Neural progenitor cell (in vitro differentiated cells): ENCODE measurements at regions not wholly inside any gene's neighbourhood (a gene's known extent, or its start where the extent isn't known, plus 50 kb on each side); places are given as distances from the start of the nearest gene placed in this dataset.

Experiments
- DNase-seq: peaks from one replicate; pipeline ENCODE4 v3.0.0-alpha.2; 2016; ENCODE audit warnings: low spot score
- H2AFZ ChIP-seq: fragments of 200-600 bp; sonication (generic); replicated peaks from 2 replicates; pipeline ENCODE4 v1.6.1; 2016; ENCODE audit warnings: antibody characterized with exemption
- H3F3A ChIP-seq: fragments of 200-600 bp; sonication (generic); 2 replicates; pipeline ENCODE4 v1.6.1; 2016; ENCODE audit warnings: antibody characterized with exemption, low read depth
- H3K27ac ChIP-seq: fragments of 200-600 bp; sonication (generic); 2 replicates; pipeline ENCODE4 v1.5.1; 2016; ENCODE audit warnings: mild to moderate bottlenecking
- H3K27me3 ChIP-seq: fragments of 200-600 bp; sonication (generic); 2 replicates; pipeline ENCODE4 v1.6.1; 2016; ENCODE audit warnings: mild to moderate bottlenecking, moderate library complexity
- H3K36me3 ChIP-seq: fragments of 200-600 bp; sonication (generic); 2 replicates; pipeline ENCODE4 v1.5.1; 2016
- H3K4me1 ChIP-seq: fragments of 200-600 bp; sonication (generic); 2 replicates; pipeline ENCODE4 v1.6.1; 2016; ENCODE audit warnings: mixed run types
- H3K4me2 ChIP-seq: fragments of 200-600 bp; sonication (generic); 2 replicates; pipeline ENCODE4 v1.6.1; 2016
- H3K4me3 ChIP-seq: fragments of 200-600 bp; sonication (generic); 2 replicates; pipeline ENCODE4 v1.5.1; 2016
- H3K79me2 ChIP-seq: fragments of 200-600 bp; sonication (generic); 2 replicates; pipeline ENCODE4 v1.6.1; 2016; ENCODE audit warnings: low read depth
- H3K9ac ChIP-seq: fragments of 200-600 bp; sonication (generic); 2 replicates; pipeline ENCODE4 v1.6.1; 2016
- H3K9me3 ChIP-seq: fragments of 200-600 bp; sonication (generic); 2 replicates; pipeline ENCODE4 v1.5.1; 2016; ENCODE audit warnings: low read depth
- H4K20me1 ChIP-seq: fragments of 200-600 bp; sonication (generic); 2 replicates; pipeline ENCODE4 v1.6.1; 2016; ENCODE audit warnings: low read depth
- H3K27ac Mint-ChIP-seq: 3 replicates; pipeline ENCODE4 v1.8.0; 2021; ENCODE audit warnings: mixed read lengths
- H3K27me3 Mint-ChIP-seq: 2 replicates; pipeline ENCODE4 v1.8.0; 2022; ENCODE audit warnings: low read depth, mild to moderate bottlenecking, inconsistent platforms, moderate library complexity, mixed read lengths; ENCODE audit not compliant: insufficient read depth
- H3K36me3 Mint-ChIP-seq: 3 replicates; pipeline ENCODE4 v1.8.0; 2021; ENCODE audit warnings: mixed read lengths
- H3K4me1 Mint-ChIP-seq: 3 replicates; pipeline ENCODE4 v1.8.0; 2021; ENCODE audit warnings: mixed read lengths
- H3K4me3 Mint-ChIP-seq: 3 replicates; pipeline ENCODE4 v1.8.0; 2021; ENCODE audit warnings: mild to moderate bottlenecking, moderate library complexity, mixed read lengths
- H3K9me3 Mint-ChIP-seq: 3 replicates; pipeline ENCODE4 v1.8.0; 2020; ENCODE audit warnings: mixed read lengths
- EZH2 ChIP-seq: fragments of 200-600 bp; sonication (generic); IDR thresholded peaks from 2 replicates; pipeline ENCODE4 v1.6.1; 2017; ENCODE audit warnings: antibody characterized with exemption, mild to moderate bottlenecking, moderate library complexity
- EZH2phosphoT487 ChIP-seq: fragments of 200-600 bp; sonication (generic); IDR thresholded peaks from 2 replicates; pipeline ENCODE4 v1.6.1; 2017; ENCODE audit warnings: antibody characterized with exemption
- TF ChIP-seq, protein P1 (sequence below): fragments of 200-600 bp; sonication (generic); IDR thresholded peaks from 2 replicates; pipeline ENCODE4 v1.5.1; 2017; ENCODE audit warnings: antibody characterized with exemption, mild to moderate bottlenecking

GRCh38 chr3:81874738-81875137 lies 113.3 kb upstream of the GBE1 start:
- Histone ChIP-seq H3K27me3 (no peaks in the 10 kb centered on the region), H3K4me1 (no peaks in the 10 kb centered on the region), H3K9me3 (no peaks in the 10 kb centered on the region), H3K4me3 (no peak overlapping the region), H3K36me3 (no peaks in the 10 kb centered on the region), H2AFZ (no peak overlapping the region), H3F3A (no peaks in the 10 kb centered on the region), H3K4me2 (no peak overlapping the region), H3K27ac (no peak overlapping the region), H3K79me2 (no peaks in the 10 kb centered on the region), H3K9ac (no peak overlapping the region), H4K20me1 (no peaks in the 10 kb centered on the region)
- Mint-ChIP-seq H3K27me3 (peaks cover 2% of the 10 kb centered on the region), H3K4me3 (no peak overlapping the region), H3K9me3 (peaks cover 11% of the 10 kb centered on the region), H3K27ac (no peak overlapping the region), H3K36me3 (no peaks in the 10 kb centered on the region), H3K4me1 (no peaks in the 10 kb centered on the region)
- no peak for DNase-seq
- TF ChIP-seq EZH2phosphoT487 (no peak), EZH2 (no peak)
- TF ChIP-seq, protein P1, sequence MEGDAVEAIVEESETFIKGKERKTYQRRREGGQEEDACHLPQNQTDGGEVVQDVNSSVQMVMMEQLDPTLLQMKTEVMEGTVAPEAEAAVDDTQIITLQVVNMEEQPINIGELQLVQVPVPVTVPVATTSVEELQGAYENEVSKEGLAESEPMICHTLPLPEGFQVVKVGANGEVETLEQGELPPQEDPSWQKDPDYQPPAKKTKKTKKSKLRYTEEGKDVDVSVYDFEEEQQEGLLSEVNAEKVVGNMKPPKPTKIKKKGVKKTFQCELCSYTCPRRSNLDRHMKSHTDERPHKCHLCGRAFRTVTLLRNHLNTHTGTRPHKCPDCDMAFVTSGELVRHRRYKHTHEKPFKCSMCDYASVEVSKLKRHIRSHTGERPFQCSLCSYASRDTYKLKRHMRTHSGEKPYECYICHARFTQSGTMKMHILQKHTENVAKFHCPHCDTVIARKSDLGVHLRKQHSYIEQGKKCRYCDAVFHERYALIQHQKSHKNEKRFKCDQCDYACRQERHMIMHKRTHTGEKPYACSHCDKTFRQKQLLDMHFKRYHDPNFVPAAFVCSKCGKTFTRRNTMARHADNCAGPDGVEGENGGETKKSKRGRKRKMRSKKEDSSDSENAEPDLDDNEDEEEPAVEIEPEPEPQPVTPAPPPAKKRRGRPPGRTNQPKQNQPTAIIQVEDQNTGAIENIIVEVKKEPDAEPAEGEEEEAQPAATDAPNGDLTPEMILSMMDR = no peak

DNA sequence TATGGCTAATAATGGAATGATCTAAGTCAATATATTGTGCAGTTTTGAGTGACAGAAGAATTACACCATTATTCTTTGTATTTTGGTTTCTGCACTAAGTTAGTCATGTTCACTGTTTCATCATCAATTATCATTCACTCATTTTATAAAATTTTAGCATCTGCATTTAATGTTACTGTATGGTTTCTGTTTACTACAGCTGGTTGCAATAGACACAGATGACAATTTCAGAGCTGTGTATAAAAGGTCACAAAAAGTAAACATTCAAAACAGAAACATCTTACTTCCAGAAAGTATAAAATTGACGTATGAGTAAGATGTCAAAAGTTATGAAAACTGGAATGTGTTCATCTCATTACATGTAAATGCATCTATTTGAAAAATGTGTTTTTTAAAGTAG lies 111.1 kb upstream of the GBE1 start:
- no peak overlapping the region for H3K27ac Mint-ChIP-seq
- no peaks in the 10 kb centered on the region for H4K20me1 ChIP-seq

GRCh38 chr3:81871358-81872155 lies 110.1 kb upstream of the GBE1 start:
- Mint-ChIP-seq H3K4me1 (peaks cover 4% of the 10 kb centered on the region), H3K36me3 (no peaks in the 10 kb centered on the region), H3K27ac (no peak overlapping the region), H3K27me3 (no peaks in the 10 kb centered on the region), H3K4me3 (no peak overlapping the region), H3K9me3 (no peaks in the 10 kb centered on the region)
- H3K27ac ChIP-seq = no peak overlapping the region
- H3K9me3 ChIP-seq = no peaks in the 10 kb centered on the region
- TF ChIP-seq EZH2phosphoT487 (no peak), EZH2 (no peak)
- TF ChIP-seq, protein P1 = peak; percentile 58
- no peaks in the 10 kb centered on the region for H3K36me3 ChIP-seq
- H3K4me2 ChIP-seq = no peak overlapping the region
- DNase-seq = no peak
- H3K4me3 ChIP-seq = no peak overlapping the region
- H3K9ac ChIP-seq = no peak overlapping the region
- no peaks in the 10 kb centered on the region for H4K20me1 ChIP-seq
- no peaks in the 10 kb centered on the region for H3K79me2 ChIP-seq
- H3F3A ChIP-seq = no peaks in the 10 kb centered on the region
- no peaks in the 10 kb centered on the region for H3K4me1 ChIP-seq
- H2AFZ ChIP-seq = no peak overlapping the region
- no peaks in the 10 kb centered on the region for H3K27me3 ChIP-seq

More for the DNA sequence above, 111.1 kb upstream of the GBE1 start:
- H3K4me2 ChIP-seq = no peak overlapping the region
- Mint-ChIP-seq H3K36me3 (no peaks in the 10 kb centered on the region), H3K9me3 (peaks cover 2% of the 10 kb centered on the region), H3K4me3 (no peak overlapping the region), H3K27me3 (no peaks in the 10 kb centered on the region), H3K4me1 (peaks cover 4% of the 10 kb centered on the region)
- no peaks in the 10 kb centered on the region for H3K79me2 ChIP-seq
- TF ChIP-seq EZH2 = no peak
- TF ChIP-seq, protein P1 = no peak
- no peak for TF ChIP-seq EZH2phosphoT487
- H3K4me1 ChIP-seq = no peaks in the 10 kb centered on the region
- H2AFZ ChIP-seq = no peak overlapping the region
- H3K9me3 ChIP-seq = no peaks in the 10 kb centered on the region
- H3K4me3 ChIP-seq = no peak overlapping the region
- no peaks in the 10 kb centered on the region for H3K27me3 ChIP-seq
- H3K9ac ChIP-seq = no peak overlapping the region
- H3F3A ChIP-seq = no peaks in the 10 kb centered on the region
- no peak for DNase-seq
- no peak overlapping the region for H3K27ac ChIP-seq
- H3K36me3 ChIP-seq = no peaks in the 10 kb centered on the region
